HPDE6-E6E7 (cell line): ENCODE measurements at regions not wholly inside any gene's neighbourhood (a gene's known extent, or its start where the extent isn't known, plus 50 kb on each side); places are given as distances from the start of the nearest gene placed in this dataset.

Experiments
- DNase-seq: peaks from one replicate; pipeline ENCODE4 v3.0.0; 2011; ENCODE audit warnings: missing footprints; ENCODE audit errors: extremely low spot score

GRCh38 chr2:21281791-21282514, 158.2 kb downstream of the TDRD15 start:
- DNase-seq = no peak

- DNase-seq = no peak
Observed at GRCh38 chr2:21282515-21282898, 158.7 kb downstream of the TDRD15 start.

GRCh38 chr2:21288299-21288698, 164.5 kb downstream of the TDRD15 start:
- no peak for DNase-seq

GRCh38 chr2:21288739-21289520, 165.2 kb downstream of the TDRD15 start:
- no peak for DNase-seq

- no peak for DNase-seq
Observed at GRCh38 chr2:21289551-21289950, 165.8 kb downstream of the TDRD15 start.

- DNase-seq = no peak
Observed at GRCh38 chr2:21289989-21290388, 166.2 kb downstream of the TDRD15 start.

- no peak for DNase-seq
Observed at GRCh38 chr2:21291426-21291825, 167.7 kb downstream of the TDRD15 start.

- no peak for DNase-seq
Observed at GRCh38 chr2:21294446-21294845, 170.7 kb downstream of the TDRD15 start.

- no peak for DNase-seq
Observed at GRCh38 chr2:21299411-21299810, 175.6 kb downstream of the TDRD15 start.

GRCh38 chr2:21301871-21302455, 178.2 kb downstream of the TDRD15 start:
- DNase-seq = no peak

GRCh38 chr2:21303876-21304275, 180.1 kb downstream of the TDRD15 start:
- DNase-seq = no peak

- DNase-seq = no peak
Observed at GRCh38 chr2:21305581-21305980, 181.8 kb downstream of the TDRD15 start.

GRCh38 chr2:21306235-21306634, 182.5 kb downstream of the TDRD15 start:
- DNase-seq = no peak

- no peak for DNase-seq
Observed at GRCh38 chr2:21307037-21307436, 183.3 kb downstream of the TDRD15 start.

GRCh38 chr2:21310493-21310892, 186.7 kb downstream of the TDRD15 start:
- DNase-seq = no peak

- DNase-seq = no peak
Observed at GRCh38 chr2:21314322-21314835, 190.6 kb downstream of the TDRD15 start.

GRCh38 chr2:21317131-21317530, 193.4 kb downstream of the TDRD15 start:
- no peak for DNase-seq

GRCh38 chr2:21318263-21318662, 194.5 kb downstream of the TDRD15 start:
- no peak for DNase-seq

GRCh38 chr2:21326152-21326551, 202.4 kb downstream of the TDRD15 start:
- DNase-seq = no peak

GRCh38 chr2:21328177-21328576, 204.4 kb downstream of the TDRD15 start:
- DNase-seq = no peak

- DNase-seq = no peak
Observed at GRCh38 chr2:21330786-21331391, 207.1 kb downstream of the TDRD15 start.
